ENCODE measurements at regions not wholly inside any gene's neighbourhood (a gene's known extent, or its start where the extent isn't known, plus 50 kb on each side); places are given as distances from the start of the nearest gene placed in this dataset.

GRCh38 chr1:59071289-59071688 is 225.6 kb upstream of the FGGY start:
- no peak for DNase-seq

- no peak for DNase-seq
Observed at GRCh38 chr1:59071876-59072582, 224.9 kb upstream of the FGGY start.

- no peak for DNase-seq
Observed at GRCh38 chr1:59072583-59072947, 224.3 kb upstream of the FGGY start.

- no peak for DNase-seq
Observed at GRCh38 chr1:59074598-59074997, 222.3 kb upstream of the FGGY start.

- no peak for DNase-seq
Observed at GRCh38 chr1:59075021-59075420, 221.9 kb upstream of the FGGY start.

- DNase-seq, result no peak
Observed at GRCh38 chr1:59076612-59077011, 220.3 kb upstream of the FGGY start.

- DNase-seq, result no peak
Observed at GRCh38 chr1:59077466-59078069, 219.3 kb upstream of the FGGY start.

GRCh38 chr1:59078070-59078800 is 218.7 kb upstream of the FGGY start:
- no peak for DNase-seq

- no peak for DNase-seq
Observed at GRCh38 chr1:59078866-59079265, 218.0 kb upstream of the FGGY start.

GRCh38 chr1:59079434-59080140 is 217.3 kb upstream of the FGGY start:
- no peak for DNase-seq

- no peak for DNase-seq
Observed at GRCh38 chr1:59081181-59081580, 215.7 kb upstream of the FGGY start.

- no peak for DNase-seq
Observed at GRCh38 chr1:59081795-59082194, 215.1 kb upstream of the FGGY start.

GRCh38 chr1:59083946-59084865 is 212.7 kb upstream of the FGGY start:
- no peak for DNase-seq

- DNase-seq, result no peak
Observed at GRCh38 chr1:59085101-59085500, 211.8 kb upstream of the FGGY start.

GRCh38 chr1:59089036-59089798 is 207.7 kb upstream of the FGGY start:
- DNase-seq, result no peak

GRCh38 chr1:59089922-59090457 is 206.9 kb upstream of the FGGY start:
- DNase-seq, result no peak

GRCh38 chr1:59092126-59092525 is 204.8 kb upstream of the FGGY start:
- no peak for DNase-seq

GRCh38 chr1:59094001-59094400 is 202.9 kb upstream of the FGGY start:
- no peak for DNase-seq

GRCh38 chr1:59096501-59096900 is 200.4 kb upstream of the FGGY start:
- DNase-seq, result no peak

GRCh38 chr1:59098655-59099054 is 198.2 kb upstream of the FGGY start:
- DNase-seq, result no peak

GRCh38 chr1:59100708-59101374 is 196.1 kb upstream of the FGGY start:
- no peak for DNase-seq
